ENCODE measurements at regions not wholly inside any gene's neighbourhood (a gene's known extent, or its start where the extent isn't known, plus 50 kb on each side); places are given as distances from the start of the nearest gene placed in this dataset.

DNA sequence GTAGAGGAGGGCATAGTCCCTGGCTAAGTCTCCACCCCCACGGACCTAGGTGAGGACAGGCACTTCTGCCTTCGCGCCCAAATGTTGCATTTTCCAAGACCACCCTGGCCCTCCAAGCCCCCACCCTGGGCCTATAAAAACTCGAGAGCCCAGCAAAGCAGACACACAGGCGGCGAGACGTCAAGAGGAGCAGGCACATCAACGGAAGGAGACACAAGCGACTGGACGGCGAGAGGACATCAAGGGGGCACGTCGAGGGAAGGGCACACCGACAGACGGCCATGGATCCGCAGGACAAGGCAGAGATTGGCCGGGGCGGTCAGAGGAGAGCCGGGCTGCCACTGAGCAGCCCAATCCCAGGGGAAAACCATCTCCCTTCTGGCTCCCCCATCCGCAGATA lies 348.0 kb downstream of the MTRR start:
- DNase-seq, result no peak
- no peak overlapping the region for H3K4me3 ChIP-seq (ENCODE audit: low read depth, low read length)
- no peaks in the 10 kb centered on the region for H3K9me3 Mint-ChIP-seq (ENCODE audit: unreplicated experiment)
- no peaks in the 10 kb centered on the region for H3K4me1 ChIP-seq
- no peak overlapping the region for H3K4me3 Mint-ChIP-seq (ENCODE audit: unreplicated experiment)
- peaks cover 7% of the 10 kb centered on the region for H3K27me3 Mint-ChIP-seq (ENCODE audit: insufficient read depth, unreplicated experiment)
- POLR2A ChIA-PET, result no interaction called here
- no peaks in the 10 kb centered on the region for H3K9me3 ChIP-seq
- H3K27me3 ChIP-seq (replicated peaks; ENCODE audit: control insufficient read depth, insufficient read depth, low read length), result no peaks in the 10 kb centered on the region
- intact Hi-C loops (cut with micrococcal nuclease; ENCODE audit: unreplicated experiment), result no loop called here
- no peaks in the 10 kb centered on the region for H3K4me1 Mint-ChIP-seq (ENCODE audit: low read depth, unreplicated experiment)
- BruUV-seq (replicated peaks), result no TSS peak
- TF ChIP-seq, protein P1, sequence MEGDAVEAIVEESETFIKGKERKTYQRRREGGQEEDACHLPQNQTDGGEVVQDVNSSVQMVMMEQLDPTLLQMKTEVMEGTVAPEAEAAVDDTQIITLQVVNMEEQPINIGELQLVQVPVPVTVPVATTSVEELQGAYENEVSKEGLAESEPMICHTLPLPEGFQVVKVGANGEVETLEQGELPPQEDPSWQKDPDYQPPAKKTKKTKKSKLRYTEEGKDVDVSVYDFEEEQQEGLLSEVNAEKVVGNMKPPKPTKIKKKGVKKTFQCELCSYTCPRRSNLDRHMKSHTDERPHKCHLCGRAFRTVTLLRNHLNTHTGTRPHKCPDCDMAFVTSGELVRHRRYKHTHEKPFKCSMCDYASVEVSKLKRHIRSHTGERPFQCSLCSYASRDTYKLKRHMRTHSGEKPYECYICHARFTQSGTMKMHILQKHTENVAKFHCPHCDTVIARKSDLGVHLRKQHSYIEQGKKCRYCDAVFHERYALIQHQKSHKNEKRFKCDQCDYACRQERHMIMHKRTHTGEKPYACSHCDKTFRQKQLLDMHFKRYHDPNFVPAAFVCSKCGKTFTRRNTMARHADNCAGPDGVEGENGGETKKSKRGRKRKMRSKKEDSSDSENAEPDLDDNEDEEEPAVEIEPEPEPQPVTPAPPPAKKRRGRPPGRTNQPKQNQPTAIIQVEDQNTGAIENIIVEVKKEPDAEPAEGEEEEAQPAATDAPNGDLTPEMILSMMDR (IDR thresholded peaks at IDR 0.05; ENCODE audit: insufficient read depth in 1 of 2, low read depth in 1 of 2, low read length in 1 of 2, severe bottlenecking in 1 of 2, unreplicated experiment in 1 of 2), result no peak
- H3K27ac Mint-ChIP-seq (ENCODE audit: unreplicated experiment), result no peak overlapping the region
- H3K36me3 Mint-ChIP-seq (ENCODE audit: insufficient read depth, unreplicated experiment), result no peaks in the 10 kb centered on the region
- CTCF ChIA-PET, result no interaction called here
- H3K36me3 ChIP-seq (ENCODE audit: control insufficient read depth, insufficient read depth, low read length), result no peaks in the 10 kb centered on the region

DNA sequence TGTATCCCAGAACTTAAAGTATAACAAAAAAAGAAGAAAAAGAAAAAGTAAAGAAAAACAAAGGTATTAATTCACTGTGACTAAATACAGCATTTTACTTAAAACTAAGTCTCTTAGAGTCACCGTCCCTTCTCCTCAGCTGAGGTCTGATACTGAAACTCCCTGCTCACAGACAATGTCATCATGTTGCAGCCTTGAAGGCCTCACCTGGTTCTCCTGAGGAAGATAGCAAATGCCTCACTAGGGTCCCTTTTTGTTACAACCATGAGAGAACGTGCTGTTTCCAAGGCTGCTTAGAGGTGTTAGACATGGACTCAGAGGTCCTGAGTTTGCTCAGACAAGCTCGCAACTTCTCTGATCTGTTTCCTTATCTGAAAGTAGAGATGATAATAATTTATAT lies 357.2 kb downstream of the MTRR start:
- no TSS peak for BruUV-seq (replicated peaks)
- Histone ChIP-seq H3K9me3 (no peaks in the 10 kb centered on the region), H3K36me3 (ENCODE audit: control insufficient read depth, insufficient read depth, low read length) (no peaks in the 10 kb centered on the region), H3K4me1 (no peaks in the 10 kb centered on the region), H3K27me3 (replicated peaks; ENCODE audit: control insufficient read depth, insufficient read depth, low read length) (no peaks in the 10 kb centered on the region), H3K4me3 (ENCODE audit: low read depth, low read length) (no peak overlapping the region)
- TF ChIP-seq, protein P1 (IDR thresholded peaks at IDR 0.05; ENCODE audit: insufficient read depth in 1 of 2, low read depth in 1 of 2, low read length in 1 of 2, severe bottlenecking in 1 of 2, unreplicated experiment in 1 of 2), result no peak
- Mint-ChIP-seq H3K4me1 (ENCODE audit: low read depth, unreplicated experiment) (no peaks in the 10 kb centered on the region), H3K9me3 (ENCODE audit: unreplicated experiment) (peaks cover 9% of the 10 kb centered on the region), H3K36me3 (ENCODE audit: insufficient read depth, unreplicated experiment) (no peaks in the 10 kb centered on the region), H3K27ac (ENCODE audit: unreplicated experiment) (no peak overlapping the region), H3K4me3 (ENCODE audit: unreplicated experiment) (no peak overlapping the region), H3K27me3 (ENCODE audit: insufficient read depth, unreplicated experiment) (peaks cover 4% of the 10 kb centered on the region)
- CTCF ChIA-PET, result no interaction called here
- no peak for DNase-seq
- intact Hi-C loops (cut with micrococcal nuclease; ENCODE audit: unreplicated experiment), result no loop called here
- POLR2A ChIA-PET, result no interaction called here

DNA sequence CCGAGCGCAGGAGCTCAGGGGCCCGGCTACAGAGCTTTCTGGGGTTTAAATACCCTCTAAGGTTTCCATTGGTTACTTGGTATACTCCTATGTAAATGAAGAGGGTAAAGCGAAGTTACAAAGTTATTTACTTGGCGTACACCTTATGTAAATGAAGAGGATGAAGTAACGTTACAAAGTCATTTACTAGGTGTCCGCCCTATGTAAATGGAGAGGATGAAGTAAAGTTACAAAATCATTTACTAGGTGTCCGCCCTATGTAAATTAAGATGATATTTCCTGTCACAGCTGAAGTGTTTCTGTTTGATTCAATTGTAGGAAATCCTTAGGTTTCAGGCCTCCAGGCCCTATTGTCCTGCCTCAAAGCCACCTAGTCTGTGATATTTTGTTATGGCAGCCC lies 358.2 kb downstream of the MTRR start:
- Mint-ChIP-seq H3K4me3 (ENCODE audit: unreplicated experiment) (no peak overlapping the region), H3K4me1 (ENCODE audit: low read depth, unreplicated experiment) (no peaks in the 10 kb centered on the region), H3K9me3 (ENCODE audit: unreplicated experiment) (peaks cover 9% of the 10 kb centered on the region), H3K27me3 (ENCODE audit: insufficient read depth, unreplicated experiment) (peaks cover 4% of the 10 kb centered on the region), H3K27ac (ENCODE audit: unreplicated experiment) (no peak overlapping the region), H3K36me3 (ENCODE audit: insufficient read depth, unreplicated experiment) (no peaks in the 10 kb centered on the region)
- ChIA-PET POLR2A (no interaction called here), CTCF (no interaction called here)
- H3K9me3 ChIP-seq, result no peaks in the 10 kb centered on the region
- intact Hi-C loops (cut with micrococcal nuclease; ENCODE audit: unreplicated experiment), result no loop called here
- H3K4me3 ChIP-seq (ENCODE audit: low read depth, low read length), result no peak overlapping the region
- no TSS peak for BruUV-seq (replicated peaks)
- no peaks in the 10 kb centered on the region for H3K36me3 ChIP-seq (ENCODE audit: control insufficient read depth, insufficient read depth, low read length)
- no peaks in the 10 kb centered on the region for H3K4me1 ChIP-seq
- DNase-seq, result no peak
- H3K27me3 ChIP-seq (replicated peaks; ENCODE audit: control insufficient read depth, insufficient read depth, low read length), result no peaks in the 10 kb centered on the region
- TF ChIP-seq, protein P1 (IDR thresholded peaks at IDR 0.05; ENCODE audit: insufficient read depth in 1 of 2, low read depth in 1 of 2, low read length in 1 of 2, severe bottlenecking in 1 of 2, unreplicated experiment in 1 of 2), result no peak

All from Caco-2 (cell line).